ENCODE measurements at regions not wholly inside any gene's neighbourhood (a gene's known extent, or its start where the extent isn't known, plus 50 kb on each side); places are given as distances from the start of the nearest gene placed in this dataset.
"Not testable (repeated sequence)": the region's sequence is repeated elsewhere in the genome, so short reads cannot be mapped to it uniquely, and the experiment has no call there.

DNA sequence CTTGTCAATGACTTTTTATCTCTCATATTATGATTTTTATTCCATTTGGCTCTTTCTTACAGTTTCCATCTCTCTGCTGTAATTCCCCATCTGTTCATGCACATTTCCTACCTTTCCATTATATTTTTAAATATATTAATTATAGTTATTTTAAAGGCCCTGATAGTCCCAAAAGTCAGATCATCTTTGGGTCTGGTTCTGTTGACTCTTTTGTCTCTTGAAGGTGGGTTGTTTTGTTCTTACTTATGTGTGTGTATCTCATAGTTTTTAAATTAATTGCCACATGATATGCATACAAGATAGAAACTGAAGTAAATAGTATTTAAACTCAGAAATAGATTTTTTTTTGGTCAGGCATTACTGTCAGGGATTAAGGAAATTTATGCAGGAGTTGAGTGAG, 178.0 kb upstream of the AJAP1 start:
- DNase-seq (ENCODE audit: low read depth): no peak

DNA sequence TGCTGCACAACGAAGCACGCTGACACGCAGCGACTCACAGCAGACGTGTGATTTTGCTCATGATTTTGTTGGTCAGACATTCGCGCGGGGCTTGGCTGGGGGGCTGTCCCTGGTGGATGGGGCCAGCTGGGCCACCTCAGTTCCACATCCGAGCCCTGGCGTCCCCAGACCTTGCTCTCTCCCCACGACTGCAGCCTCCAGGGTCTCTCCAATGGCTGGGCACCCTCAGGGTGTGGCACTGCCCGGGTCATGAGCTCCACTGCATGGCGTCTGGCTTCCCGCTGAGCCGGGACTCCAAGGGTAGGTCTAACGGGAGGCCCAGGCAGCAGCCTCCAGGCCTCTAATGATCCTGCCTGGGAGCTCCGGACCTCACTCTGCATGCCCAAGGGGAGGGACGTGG, 173.0 kb upstream of the AJAP1 start:
- no peak for DNase-seq (ENCODE audit: low read depth)

DNA sequence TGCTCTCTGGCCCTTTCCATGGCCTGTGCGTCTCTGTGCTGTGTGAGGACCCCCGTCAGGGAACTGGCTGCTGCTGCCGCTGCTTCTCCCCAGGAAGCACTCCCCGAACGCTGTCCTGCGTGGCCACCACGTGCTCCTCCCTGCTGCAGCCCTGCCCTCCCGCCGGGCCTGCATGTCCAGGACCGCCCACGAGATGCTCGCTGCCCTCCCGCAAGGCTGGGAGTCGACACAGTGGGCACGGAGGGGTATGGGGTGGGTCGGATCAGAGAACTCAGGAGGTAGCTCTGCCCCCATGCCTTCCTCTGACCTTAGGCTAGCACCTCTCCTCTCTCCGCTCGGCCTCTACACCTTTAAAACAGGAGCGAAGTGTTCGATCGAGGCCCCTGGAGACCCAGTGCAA, 171.9 kb upstream of the AJAP1 start:
- no peak for DNase-seq (ENCODE audit: low read depth)

DNA sequence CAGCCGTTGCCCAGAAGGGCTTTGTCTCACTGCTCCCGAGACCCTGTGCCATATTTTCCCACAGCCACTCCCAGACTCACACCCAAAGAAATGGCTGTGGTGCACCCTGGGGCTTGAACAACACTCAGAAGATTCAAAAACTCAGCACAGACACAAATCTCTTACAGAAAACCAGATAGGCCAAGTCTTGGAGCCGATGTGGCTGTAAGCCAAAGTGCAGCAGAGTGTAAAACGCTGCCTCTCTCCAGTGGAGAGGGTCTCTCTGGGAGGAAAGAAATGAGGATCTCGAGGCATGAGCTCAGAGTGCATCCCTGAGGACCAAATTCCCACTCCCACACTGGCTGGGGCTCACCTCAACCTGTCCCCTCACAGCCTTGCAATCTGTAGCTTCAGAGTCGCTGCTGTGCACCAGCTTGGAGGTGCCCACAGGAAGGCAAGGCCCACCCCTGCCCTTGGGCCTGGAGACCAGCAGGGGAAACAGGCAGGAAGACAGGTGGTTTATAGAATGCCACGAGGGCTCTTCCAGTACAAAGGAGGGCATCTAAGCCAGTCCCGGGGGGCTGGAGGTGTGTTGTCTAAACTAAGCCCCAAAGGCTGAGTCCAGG, 171.3 kb upstream of the AJAP1 start:
- DNase-seq (ENCODE audit: low read depth): no peak

DNA sequence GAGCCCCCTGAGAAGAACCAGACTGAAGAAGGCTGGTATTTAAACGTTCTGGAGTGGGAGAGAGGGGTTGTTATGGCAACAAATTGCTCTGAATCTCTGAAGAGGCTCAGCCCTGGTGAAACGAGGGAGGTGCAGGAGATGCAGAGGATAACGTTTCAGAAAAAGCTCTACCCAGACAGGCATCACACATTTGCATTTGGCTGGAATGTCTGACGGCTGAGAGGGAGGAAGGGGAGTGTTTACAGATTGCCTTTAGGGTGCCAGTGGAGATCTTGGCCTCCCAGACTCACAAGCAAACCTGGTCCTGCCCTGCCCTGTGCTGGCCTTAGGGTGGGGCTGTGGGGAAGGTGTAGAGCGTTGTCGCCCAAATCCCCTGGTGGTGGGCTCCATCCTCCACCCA, 169.0 kb upstream of the AJAP1 start:
- no peak for DNase-seq (ENCODE audit: low read depth)

DNA sequence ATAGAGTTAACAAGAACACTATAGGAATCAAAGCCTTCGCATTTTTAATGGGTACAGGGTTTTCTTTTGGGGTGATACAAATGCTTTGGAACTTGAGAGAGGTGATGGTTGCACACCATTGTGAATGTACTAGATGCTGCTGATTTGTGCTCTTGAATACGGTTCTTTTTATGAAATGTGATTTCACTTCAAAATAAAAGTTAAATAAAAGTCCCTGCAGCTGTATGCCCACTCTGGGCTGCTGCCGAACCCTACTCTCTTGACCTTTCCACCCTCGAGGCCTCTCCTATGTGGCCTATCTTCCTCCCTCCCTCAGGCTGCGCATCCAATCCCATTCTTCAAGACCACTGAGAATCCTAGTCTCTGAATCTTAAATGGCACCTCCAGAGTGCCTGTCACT, 168.5 kb upstream of the AJAP1 start:
- DNase-seq (ENCODE audit: low read depth): no peak

DNA sequence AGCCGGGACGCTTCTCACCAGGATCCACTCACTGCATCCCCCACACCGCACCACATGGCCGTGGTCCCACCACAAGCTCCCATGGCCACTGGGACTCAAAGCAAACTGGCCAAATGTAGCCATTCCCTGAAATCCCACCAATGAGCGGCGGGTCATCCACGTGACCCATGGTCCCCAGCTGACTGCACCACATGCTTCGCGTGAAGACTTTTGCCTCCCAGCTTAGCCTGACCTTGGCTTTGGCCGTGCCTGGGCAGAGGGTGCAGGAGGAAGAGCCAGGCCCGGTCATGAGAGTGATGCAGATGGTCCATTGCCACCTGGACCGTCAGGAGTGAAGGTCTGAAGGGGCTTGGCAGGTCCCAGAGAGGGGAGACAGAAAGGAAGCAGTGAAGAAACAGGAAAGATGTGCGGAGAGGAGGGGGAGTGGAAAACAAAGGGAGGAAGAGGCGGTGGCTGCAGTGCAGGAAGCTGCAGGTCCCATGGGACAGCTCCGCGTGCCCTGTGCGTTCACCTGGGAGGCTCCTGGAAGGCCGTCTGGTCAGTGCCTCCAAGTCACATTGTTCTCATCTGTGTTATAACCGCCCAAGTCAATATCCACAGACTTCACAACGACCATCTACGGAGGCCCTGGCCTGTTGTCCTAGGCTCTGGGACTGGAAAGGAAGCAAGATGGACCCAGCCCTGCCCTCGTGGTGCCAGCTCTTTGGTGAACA, 167.8 kb upstream of the AJAP1 start:
- DNase-seq (ENCODE audit: low read depth): no peak

DNA sequence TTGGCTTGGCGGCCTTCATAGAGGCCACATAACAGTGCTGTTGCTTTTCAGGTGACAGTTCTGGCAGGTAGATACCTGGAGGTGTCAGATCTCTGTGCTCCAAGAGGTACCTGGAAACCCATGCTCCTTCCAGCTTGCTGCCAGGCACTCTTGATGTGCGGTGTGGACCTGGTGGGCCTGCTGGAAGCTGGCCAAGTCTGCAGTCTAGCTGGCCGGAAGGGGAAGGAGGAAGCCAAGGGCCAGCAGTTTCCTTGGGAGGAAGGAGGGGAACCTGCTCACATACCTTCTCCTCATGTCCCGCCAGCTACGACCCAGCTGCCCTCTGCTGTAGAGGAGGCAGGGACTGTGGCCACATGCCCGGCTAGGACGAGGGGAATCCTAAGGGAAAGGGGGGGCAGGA, 166.4 kb upstream of the AJAP1 start:
- no peak for DNase-seq (ENCODE audit: low read depth)

DNA sequence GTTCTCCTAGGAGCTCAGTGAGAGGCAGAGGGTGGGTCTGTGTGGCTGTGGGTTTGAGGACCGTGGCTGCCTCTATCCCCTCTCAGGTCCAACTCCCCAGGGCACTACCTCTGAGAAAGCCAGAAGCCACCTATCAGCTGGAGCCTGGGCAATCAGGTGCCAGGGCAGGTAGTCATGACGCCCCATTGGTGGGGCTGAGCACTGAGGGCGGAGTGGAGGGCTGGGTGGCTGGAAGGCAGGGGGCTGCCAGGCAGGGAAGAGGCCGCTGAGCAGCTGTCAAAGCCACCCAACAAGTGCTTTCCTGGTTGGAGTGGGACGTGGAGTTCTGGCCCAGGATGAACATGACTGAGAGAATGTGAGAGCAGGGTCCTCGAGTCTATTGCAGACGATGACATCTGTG, 164.9 kb upstream of the AJAP1 start:
- DNase-seq (ENCODE audit: low read depth): no peak

DNA sequence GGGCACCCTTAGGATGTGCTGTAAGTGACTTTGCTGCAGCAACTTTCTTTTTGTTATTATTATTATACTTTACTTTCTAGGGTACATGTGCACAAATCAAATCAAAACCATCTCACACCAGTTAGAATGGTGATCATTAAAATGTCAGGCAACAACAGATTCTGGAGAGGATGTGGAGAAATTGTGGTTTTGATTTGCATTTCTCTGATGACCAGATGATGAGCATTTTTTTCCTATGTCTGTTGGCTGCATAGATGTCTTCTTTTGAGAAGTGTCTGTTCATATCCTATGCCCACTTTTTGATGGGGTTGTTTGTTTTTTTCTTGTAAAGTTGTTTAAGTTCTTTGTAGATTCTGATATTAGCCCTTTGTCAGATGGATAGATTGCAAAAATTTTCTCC, 164.4 kb upstream of the AJAP1 start:
- DNase-seq (ENCODE audit: low read depth): not testable (repeated sequence)

DNA sequence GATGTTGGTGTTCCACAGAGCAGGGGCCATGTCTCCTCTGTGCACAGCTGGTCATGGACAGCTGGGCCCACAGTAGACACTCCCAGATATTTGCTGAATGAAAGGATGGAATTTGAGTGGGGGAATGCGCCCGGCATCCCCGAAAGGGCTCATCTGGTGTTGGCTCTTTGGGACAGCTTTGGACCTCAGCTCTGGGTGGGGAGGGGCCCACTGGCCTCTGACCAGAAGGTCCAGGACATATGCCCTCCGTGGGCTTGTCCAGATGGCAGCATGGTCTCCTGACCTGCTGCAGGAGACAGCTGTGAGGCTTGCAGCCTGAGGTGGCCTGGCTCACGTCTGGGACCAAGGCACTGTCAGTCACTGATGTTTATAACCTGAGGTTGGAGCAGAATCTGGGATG, 160.4 kb upstream of the AJAP1 start:
- DNase-seq (ENCODE audit: low read depth): no peak

DNA sequence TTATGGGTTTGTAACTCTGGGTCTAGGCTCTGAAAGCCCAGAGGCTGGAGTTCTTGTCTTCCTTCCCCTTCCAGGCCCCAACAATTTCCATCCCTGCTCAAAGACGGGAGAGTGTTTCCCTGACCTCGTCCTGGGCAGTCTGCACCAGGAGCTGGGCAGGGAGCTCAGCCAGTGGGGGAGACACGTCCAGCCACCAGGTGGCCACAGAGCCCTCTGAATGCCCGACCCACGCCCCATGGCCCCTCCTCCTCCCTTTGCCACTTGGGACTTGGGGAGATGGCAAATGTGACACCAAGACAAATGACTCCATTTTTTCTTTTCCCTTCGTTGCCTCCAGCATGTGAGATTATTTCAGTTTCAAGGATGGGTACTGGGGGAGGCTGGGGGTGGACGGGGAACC, 159.9 kb upstream of the AJAP1 start:
- no peak for DNase-seq (ENCODE audit: low read depth)

DNA sequence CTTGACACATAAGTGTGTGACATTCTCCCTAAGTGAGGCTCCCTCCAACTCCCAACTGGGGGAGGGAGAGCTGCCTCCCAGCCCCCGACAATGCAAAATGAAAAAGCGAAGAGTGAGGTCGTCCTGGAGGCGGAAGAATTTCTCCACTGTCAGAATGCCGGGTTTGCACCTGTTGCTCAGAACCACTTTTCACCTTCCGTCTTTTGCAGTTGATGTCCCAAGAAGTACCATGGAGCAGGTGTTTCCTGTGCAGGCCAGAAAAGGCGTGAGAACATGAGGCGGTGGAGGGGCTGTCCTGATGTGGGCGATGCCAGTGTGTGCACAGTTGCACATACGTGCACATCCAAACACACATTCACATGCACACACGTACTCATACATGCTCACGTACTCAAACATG, 158.6 kb upstream of the AJAP1 start:
- no peak for DNase-seq (ENCODE audit: low read depth)

DNA sequence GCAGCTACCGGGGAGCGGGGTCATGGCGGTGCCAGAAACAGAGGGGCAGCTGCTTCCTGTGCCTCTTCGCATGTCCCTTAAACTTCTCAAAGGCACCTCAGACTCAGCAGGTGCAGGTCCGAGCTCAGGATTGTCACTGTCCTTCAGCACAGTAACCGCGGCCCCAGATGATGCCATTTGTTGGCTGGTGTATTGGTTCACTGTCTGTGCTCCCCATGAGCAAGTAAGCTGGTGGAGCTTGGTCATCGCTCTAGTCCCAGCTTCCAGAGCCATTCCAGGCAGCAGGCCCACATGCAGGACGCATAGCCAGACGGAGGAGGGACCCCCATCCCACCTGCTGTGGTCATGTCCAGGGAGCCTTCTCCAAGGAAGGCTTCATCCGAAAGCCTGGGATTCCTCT, 154.0 kb upstream of the AJAP1 start:
- DNase-seq (ENCODE audit: low read depth): no peak

DNA sequence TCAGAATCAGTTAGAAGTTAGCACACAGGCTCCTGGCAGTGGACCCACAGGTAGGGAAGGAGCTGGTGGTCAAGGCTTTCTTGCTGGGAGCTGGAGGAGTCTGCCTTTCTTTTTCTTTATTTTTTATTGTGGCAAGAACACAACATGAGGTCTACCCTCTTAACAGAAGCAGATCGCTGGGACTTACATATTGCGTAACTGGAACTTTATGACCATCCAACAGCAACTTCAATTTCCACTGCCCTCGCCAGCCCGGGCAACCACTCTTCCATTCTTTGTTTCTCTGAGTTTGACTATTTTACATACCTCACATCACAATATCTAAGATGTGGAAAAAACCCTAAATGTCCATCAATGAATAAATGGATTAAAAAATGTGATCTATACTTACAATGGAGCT, 147.8 kb upstream of the AJAP1 start:
- DNase-seq (ENCODE audit: low read depth): no peak

DNA sequence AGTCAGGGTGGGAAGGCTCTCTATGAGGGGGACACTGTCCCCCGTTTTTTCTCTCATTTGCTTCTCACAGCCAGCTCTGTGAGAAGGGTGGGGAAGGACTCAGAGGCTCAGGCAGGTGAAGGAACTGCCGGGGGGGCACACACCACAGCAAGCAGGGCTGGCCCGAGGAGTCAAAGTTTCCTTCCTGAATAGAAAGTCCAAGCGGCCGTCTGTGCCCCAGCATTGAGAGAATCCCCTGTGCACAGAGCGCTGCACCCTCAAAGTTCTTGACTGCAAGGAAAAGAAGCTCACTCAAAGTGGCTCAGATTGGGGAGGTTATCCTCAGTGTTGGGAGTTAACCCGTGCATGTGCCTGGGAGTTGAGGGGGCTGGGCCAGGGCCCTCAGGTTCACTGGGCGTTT, 145.2 kb upstream of the AJAP1 start:
- DNase-seq (ENCODE audit: low read depth): no peak

DNA sequence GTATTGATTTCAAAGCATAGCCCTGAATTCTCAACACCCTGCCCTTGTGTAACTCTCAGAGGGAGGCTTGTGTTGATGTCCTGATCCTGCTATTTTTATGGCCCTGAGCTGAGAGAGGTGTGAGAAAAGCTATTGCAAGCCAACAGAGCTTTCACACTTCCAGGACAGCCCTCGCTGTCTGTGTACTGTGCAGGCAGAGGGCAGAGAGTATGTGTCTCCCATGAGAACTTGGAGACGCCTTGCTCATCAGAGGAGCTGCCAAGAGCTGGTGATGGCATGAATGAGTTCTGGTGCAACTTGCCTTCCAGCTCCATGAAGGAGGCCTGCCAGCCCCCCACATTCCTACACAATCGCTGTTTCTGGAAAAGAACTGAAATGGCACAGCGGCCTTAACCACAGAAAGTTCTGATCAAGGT, 144.1 kb upstream of the AJAP1 start:
- no peak for DNase-seq (ENCODE audit: low read depth)

DNA sequence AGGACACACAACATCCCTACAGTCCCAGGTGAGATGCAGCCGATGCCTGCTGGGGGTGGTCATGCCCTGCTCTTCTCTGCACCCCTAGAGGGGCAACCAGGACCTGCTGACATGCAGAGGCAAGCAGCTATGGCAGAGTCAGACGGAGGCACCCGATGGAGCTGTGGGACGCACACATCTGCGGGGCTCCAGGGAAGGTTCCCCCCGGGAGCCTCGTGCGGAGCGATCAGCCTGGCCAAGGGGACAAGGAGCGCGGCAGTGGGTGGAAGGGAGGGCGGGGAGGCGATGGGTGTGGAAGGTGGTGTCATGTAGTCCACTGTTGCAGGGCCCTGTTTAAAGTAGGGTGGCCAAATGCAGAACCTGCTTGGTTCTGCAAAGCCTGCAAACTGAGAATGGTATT, 143.0 kb upstream of the AJAP1 start:
- DNase-seq (ENCODE audit: low read depth): no peak

DNA sequence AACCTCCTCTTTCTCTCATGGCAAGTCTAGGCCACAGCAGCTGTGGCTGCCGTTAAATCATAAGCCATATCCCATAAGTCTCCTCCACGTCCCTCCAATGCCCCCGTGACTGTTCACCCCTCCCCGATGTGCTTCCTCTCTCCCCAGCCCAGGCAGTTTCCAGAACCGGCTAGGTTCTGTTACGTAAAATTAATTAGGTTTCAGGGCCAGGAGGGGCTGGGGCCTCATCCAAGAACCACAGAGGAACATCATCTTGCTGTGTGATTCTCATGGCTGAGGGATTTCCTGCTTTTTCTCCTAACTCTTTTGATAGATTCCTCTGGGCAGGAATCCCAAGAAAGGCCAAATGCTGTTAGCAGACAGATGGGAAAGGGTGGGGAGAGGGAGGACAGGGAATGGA, 141.8 kb upstream of the AJAP1 start:
- DNase-seq (ENCODE audit: low read depth): no peak

DNA sequence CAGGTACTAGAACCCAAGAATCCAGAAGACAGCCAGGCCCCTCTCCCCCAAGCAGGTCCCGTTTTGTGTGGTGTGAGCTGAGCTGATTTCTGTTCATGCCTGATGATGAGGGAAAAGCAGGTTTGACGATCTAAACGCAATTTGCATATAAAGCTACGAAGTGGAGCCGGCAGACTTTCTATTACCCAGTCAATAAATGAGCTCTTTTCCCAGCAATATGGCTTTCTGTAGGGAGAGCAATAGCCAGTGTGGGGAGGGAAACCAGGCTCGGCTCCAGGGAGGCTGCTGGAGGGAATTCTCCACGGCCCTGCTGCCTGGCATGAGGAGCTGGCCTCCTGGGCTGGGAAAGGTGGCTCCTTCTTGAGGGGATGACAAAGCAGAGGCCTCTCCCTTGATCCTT, 140.7 kb upstream of the AJAP1 start:
- no peak for DNase-seq (ENCODE audit: low read depth)

DNA sequence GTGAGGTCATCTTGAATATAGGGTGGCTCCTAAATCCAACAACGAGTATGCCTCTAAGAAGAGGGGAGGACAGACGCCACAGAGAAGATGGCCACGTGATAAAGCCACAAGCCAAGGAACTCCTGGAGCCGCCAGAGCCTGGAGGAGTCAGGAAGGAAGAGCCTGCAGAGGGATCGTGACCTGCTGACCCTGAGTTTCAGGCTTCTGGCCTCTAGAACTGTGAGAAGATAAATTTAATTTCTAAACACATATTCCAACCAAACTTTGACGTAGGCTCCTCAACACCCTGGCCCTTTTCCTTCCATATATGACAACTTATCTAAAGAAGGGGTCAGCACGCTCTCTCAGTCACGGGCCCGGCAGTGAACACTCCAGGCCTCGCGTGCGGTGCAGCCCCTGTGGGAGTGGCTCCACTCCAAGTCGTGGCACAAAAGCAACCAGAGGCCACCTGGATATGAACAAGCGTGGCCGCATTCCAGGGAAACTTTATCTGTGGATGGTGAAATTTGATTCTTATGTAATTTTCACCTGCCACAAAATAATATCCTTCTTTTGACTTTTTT, 138.6 kb upstream of the AJAP1 start:
- no peak for DNase-seq (ENCODE audit: low read depth)

DNA sequence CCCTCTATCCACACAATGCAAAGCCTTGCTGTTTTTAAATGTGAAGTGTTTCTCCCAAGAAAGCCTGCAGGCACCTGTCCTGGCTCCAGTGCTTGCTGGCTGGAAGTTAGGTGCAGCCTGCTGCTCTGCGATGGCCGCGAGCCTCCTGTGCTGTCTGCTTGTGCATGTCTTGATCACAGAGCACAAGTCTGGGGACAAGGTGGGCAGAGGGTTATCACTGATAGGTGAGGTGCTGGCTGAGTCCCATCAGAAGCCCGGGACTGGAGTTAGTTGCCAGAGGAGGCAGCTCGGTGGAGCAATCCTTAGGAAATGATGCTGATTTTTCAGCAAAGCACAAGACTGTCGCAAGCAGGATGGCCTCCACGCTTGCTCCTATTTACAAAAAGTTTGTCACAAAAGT, 137.8 kb upstream of the AJAP1 start:
- DNase-seq (ENCODE audit: low read depth): no peak

DNA sequence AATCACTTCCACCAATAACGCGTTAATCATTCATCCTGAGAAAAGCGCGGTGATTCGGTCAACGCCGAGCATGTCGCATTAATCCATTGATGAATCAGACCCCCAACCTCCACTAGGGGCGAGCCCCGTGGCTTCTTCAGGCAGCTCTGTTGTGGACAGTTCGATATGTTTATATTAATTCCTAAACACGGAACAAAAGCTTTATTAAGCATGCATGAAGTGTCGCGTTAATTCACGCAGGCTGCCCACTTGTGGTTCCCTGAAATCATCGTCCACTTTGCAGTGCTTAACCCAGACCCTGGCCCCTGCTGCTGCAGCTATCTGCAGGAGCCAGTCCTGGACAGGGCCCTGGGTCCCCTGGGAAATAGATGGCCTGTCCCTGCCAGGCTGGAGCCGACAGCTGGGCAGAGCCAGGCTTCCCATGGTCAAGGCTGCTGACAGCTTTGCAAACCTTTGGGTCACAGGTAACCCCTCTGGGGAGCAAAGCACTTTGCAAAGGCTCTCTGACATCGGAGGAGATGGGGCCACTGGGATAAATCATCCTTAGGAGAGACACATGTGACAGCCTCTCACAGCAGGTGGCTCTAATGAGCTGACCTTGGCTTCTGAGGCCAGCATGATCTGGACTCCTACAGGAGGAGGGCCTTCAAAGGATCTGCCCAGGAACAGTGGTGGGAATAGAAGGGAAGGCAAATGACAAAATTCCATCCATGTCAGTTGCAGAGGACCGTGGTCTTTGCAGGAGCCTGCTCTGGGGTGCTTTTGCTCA, 137.0 kb upstream of the AJAP1 start:
- no peak for DNase-seq (ENCODE audit: low read depth)

All from Daoy (cell line).